Erythroblast (primary cell): ENCODE measurements at regions not wholly inside any gene's neighbourhood (a gene's known extent, or its start where the extent isn't known, plus 50 kb on each side); places are given as distances from the start of the nearest gene placed in this dataset.

ENCODE experiments used
- GATA1 ChIP-seq: IDR thresholded peaks from 2 replicates; pipeline ENCODE4 v1.6.1; 2011; ENCODE audit warnings: low read depth, mild to moderate bottlenecking, control low read depth, low read length, moderate library complexity
- POLR2A ChIP-seq: IDR thresholded peaks from 2 replicates; pipeline ENCODE4 v1.6.1; 2011; ENCODE audit warnings: mild to moderate bottlenecking, low read length

- TF ChIP-seq POLR2A (no peak), GATA1 (no peak)
Measured at GRCh38 chr16:54458923-54459322, 172.3 kb upstream of the IRX3 start.
